ENCODE measurements at regions not wholly inside any gene's neighbourhood (a gene's known extent, or its start where the extent isn't known, plus 50 kb on each side); places are given as distances from the start of the nearest gene placed in this dataset.

- DNase-seq (ENCODE audit: low read depth), result no peak
- no peak for TF ChIP-seq CTCF (conservative IDR thresholded peaks at IDR 0.05; ENCODE audit: low read length)
Measured at GRCh38 chr1:4980211-4980610, 325.8 kb downstream of the AJAP1 start.

GRCh38 chr1:4978660-4979390, 324.4 kb downstream of the AJAP1 start:
- TF ChIP-seq CTCF (conservative IDR thresholded peaks at IDR 0.05; ENCODE audit: low read length), result no peak
- no peak overlapping the region for H3K4me3 ChIP-seq (ENCODE audit: low read length)
- DNase-seq (ENCODE audit: low read depth), result no peak

More at GRCh38 chr1:4980211-4980610, 325.8 kb downstream of the AJAP1 start:
- H3K4me3 ChIP-seq (ENCODE audit: low read length), result no peak overlapping the region

GRCh38 chr1:4977701-4978100, 323.3 kb downstream of the AJAP1 start:
- no peak for DNase-seq (ENCODE audit: low read depth)
- TF ChIP-seq CTCF (conservative IDR thresholded peaks at IDR 0.05; ENCODE audit: low read length), result no peak
- H3K4me3 ChIP-seq (ENCODE audit: low read length), result no peak overlapping the region

- H3K4me3 ChIP-seq (ENCODE audit: low read length), result no peak overlapping the region
- no peak for TF ChIP-seq CTCF (conservative IDR thresholded peaks at IDR 0.05; ENCODE audit: low read length)
- no peak for DNase-seq (ENCODE audit: low read depth)
Measured at GRCh38 chr1:4976859-4977440, 322.5 kb downstream of the AJAP1 start.

- TF ChIP-seq CTCF (conservative IDR thresholded peaks at IDR 0.05; ENCODE audit: low read length), result no peak
- H3K4me3 ChIP-seq (ENCODE audit: low read length), result no peak overlapping the region
- no peak for DNase-seq (ENCODE audit: low read depth)
Measured at GRCh38 chr1:4975856-4976255, 321.4 kb downstream of the AJAP1 start.

GRCh38 chr1:4974981-4975685, 320.7 kb downstream of the AJAP1 start:
- DNase-seq (ENCODE audit: low read depth), result no peak
- H3K4me3 ChIP-seq (ENCODE audit: low read length), result no peak overlapping the region
- no peak for TF ChIP-seq CTCF (conservative IDR thresholded peaks at IDR 0.05; ENCODE audit: low read length)
